ENCODE measurements at regions not wholly inside any gene's neighbourhood (a gene's known extent, or its start where the extent isn't known, plus 50 kb on each side); places are given as distances from the start of the nearest gene placed in this dataset.

DNA sequence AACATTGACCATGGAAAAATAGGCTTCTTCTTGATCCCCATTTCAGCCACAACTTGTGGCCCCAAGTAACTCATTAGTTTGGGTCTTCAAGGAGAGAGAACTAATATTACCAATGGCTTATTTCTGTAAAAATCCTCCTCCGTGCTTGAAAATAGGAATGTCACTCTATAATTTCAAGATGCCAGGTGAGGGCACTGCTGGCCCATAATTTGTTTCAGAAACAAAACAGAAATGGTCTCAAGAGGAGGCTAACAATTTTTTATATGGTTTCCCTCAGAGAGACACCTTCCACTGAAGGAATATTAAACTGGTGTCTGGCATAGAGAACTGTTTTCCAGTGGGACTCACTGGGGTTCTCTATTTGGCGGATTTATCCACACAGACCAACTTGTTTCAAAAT, 437.0 kb upstream of the TRPC7 start:
- H3K4me1 Mint-ChIP-seq, result no peaks in the 10 kb centered on the region
- Histone ChIP-seq H2AFZ (no peak overlapping the region), H3K27me3 (ENCODE audit: insufficient read depth) (no peaks in the 10 kb centered on the region), H3K36me3 (ENCODE audit: insufficient read depth) (no peaks in the 10 kb centered on the region), H3F3A (replicated peaks; ENCODE audit: low read depth) (no peaks in the 10 kb centered on the region), H3K79me2 (replicated peaks; ENCODE audit: insufficient read depth) (no peaks in the 10 kb centered on the region), H3K9me2 (ENCODE audit: insufficient read depth) (no peaks in the 10 kb centered on the region), H3K4me2 (no peak overlapping the region), H3K27ac (ENCODE audit: low read depth) (no peak overlapping the region), H3K4me3 (no peak overlapping the region), H4K20me1 (replicated peaks; ENCODE audit: insufficient read depth) (no peaks in the 10 kb centered on the region), H3K4me1 (ENCODE audit: insufficient read depth) (no peaks in the 10 kb centered on the region)
- TF ChIP-seq POLR2AphosphoS5 (IDR thresholded peaks at IDR 0.05; ENCODE audit: low read depth) (no peak), CTCF (conservative IDR thresholded peaks at IDR 0.05; ENCODE audit: low read depth in 2 of 2) (peak; percentile 63), STAT1 (IDR thresholded peaks at IDR 0.05; ENCODE audit: unreplicated experiment) (no peak)
- H3K9me3 Mint-ChIP-seq, result no peaks in the 10 kb centered on the region; the same call in 2 of the 3 replicates
- DNase-seq (ENCODE audit: low spot score) (peak; percentile 41), ATAC-seq (no peak)
- H3K27me3 Mint-ChIP-seq (ENCODE audit: insufficient read depth, low read depth, poor library complexity), result no peaks in the 10 kb centered on the region
- no peaks in the 10 kb centered on the region for H3K36me3 Mint-ChIP-seq (ENCODE audit: low read depth)
- no peak overlapping the region for H3K4me3 Mint-ChIP-seq
- H3K27ac Mint-ChIP-seq, result no peak overlapping the region

GRCh38 chr5:136799806-136800372, 434.5 kb upstream of the TRPC7 start:
- Histone ChIP-seq H3K27me3 (ENCODE audit: insufficient read depth) (no peaks in the 10 kb centered on the region), H3K9me2 (ENCODE audit: insufficient read depth) (no peaks in the 10 kb centered on the region), H4K20me1 (replicated peaks; ENCODE audit: insufficient read depth) (no peaks in the 10 kb centered on the region), H3K27ac (ENCODE audit: low read depth) (no peak overlapping the region), H3K4me1 (ENCODE audit: insufficient read depth) (no peaks in the 10 kb centered on the region), H3K79me2 (replicated peaks; ENCODE audit: insufficient read depth) (no peaks in the 10 kb centered on the region), H2AFZ (no peak overlapping the region), H3F3A (replicated peaks; ENCODE audit: low read depth) (no peaks in the 10 kb centered on the region), H3K36me3 (ENCODE audit: insufficient read depth) (no peaks in the 10 kb centered on the region), H3K4me2 (no peak overlapping the region), H3K4me3 (no peak overlapping the region)
- ATAC-seq, result peak; percentile 73
- H3K36me3 Mint-ChIP-seq (ENCODE audit: low read depth), result no peaks in the 10 kb centered on the region
- no peaks in the 10 kb centered on the region; the same call in 2 of the 3 replicates for H3K9me3 Mint-ChIP-seq
- TF ChIP-seq STAT1 (IDR thresholded peaks at IDR 0.05; ENCODE audit: unreplicated experiment) (no peak), POLR2AphosphoS5 (IDR thresholded peaks at IDR 0.05; ENCODE audit: low read depth) (no peak), JUNB (IDR thresholded peaks at IDR 0.05; ENCODE audit: unreplicated experiment) (no peak), EZH2phosphoT487 (IDR thresholded peaks at IDR 0.05; ENCODE audit: unreplicated experiment) (no peak), CREB1 (CRISPR knock-in tag; IDR thresholded peaks at IDR 0.05; ENCODE audit: low read depth) (no peak), CTCF (conservative IDR thresholded peaks at IDR 0.05; ENCODE audit: low read depth in 2 of 2) (peak; percentile 21 to 51; a peak in 3 of 4 replicates), ZNF331 (CRISPR knock-in tag; IDR thresholded peaks at IDR 0.05; ENCODE audit: low read depth) (no peak)
- TF ChIP-seq, protein P1, sequence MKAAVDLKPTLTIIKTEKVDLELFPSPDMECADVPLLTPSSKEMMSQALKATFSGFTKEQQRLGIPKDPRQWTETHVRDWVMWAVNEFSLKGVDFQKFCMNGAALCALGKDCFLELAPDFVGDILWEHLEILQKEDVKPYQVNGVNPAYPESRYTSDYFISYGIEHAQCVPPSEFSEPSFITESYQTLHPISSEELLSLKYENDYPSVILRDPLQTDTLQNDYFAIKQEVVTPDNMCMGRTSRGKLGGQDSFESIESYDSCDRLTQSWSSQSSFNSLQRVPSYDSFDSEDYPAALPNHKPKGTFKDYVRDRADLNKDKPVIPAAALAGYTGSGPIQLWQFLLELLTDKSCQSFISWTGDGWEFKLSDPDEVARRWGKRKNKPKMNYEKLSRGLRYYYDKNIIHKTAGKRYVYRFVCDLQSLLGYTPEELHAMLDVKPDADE (IDR thresholded peaks at IDR 0.05), result no peak
- H3K4me3 Mint-ChIP-seq, result no peak overlapping the region
- DNase-seq (ENCODE audit: low spot score), result peak; percentile 29
- H3K27me3 Mint-ChIP-seq (ENCODE audit: insufficient read depth, low read depth, poor library complexity), result peaks cover 4% of the 10 kb centered on the region
- H3K27ac Mint-ChIP-seq, result no peak overlapping the region
- no peaks in the 10 kb centered on the region for H3K4me1 Mint-ChIP-seq

Data from GM23338 (cell line).